ENCODE measurements at regions not wholly inside any gene's neighbourhood (a gene's known extent, or its start where the extent isn't known, plus 50 kb on each side); places are given as distances from the start of the nearest gene placed in this dataset.
"Not testable (repeated sequence)": the region's sequence is repeated elsewhere in the genome, so short reads cannot be mapped to it uniquely, and the experiment has no call there.

DNA sequence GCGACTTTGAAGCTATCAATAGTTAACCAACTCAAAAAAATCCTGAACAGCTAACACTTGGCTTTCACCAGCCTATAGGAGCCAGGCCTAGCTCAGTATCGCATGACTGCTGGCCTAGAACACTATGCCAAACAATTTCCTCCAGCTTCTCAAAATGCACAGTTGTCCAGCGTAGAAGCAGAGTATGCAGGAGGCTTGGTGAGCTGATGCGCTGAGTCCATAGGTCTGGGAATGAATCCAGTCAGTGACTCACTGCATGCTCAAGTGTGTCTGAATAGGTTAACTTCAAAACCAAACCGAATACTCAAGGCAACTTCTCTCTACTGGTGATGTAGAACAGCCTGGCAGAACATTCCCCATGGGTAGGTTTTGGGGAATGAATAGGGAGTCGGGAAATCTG lies 201.8 kb upstream of the IRF2BP2 start:
- not testable (repeated sequence) for DNase-seq (ENCODE audit: low read depth in 2 of 3, low spot score in 2 of 3)

DNA sequence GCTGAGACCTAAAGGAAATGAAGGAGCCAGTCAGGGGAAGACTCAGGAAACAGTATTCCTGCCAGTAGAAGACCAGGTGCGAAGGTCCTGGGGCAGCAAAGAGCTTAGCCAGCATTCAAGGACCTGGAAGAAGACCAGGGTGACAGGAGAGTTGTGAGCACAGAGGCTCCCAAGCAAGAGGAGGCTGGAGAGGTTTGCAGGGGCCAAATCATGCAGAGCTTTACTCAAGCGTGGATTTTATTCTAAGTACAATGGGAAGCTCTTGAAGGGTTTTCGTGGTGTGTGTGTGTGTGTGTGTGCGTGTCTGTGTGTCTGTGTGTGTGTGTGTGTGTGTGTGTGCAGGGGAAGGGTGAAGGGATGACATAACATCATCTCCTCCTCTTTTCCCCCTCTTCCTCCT lies 200.7 kb upstream of the IRF2BP2 start:
- not testable (repeated sequence) for DNase-seq (ENCODE audit: low read depth in 2 of 3, low spot score in 2 of 3)

DNA sequence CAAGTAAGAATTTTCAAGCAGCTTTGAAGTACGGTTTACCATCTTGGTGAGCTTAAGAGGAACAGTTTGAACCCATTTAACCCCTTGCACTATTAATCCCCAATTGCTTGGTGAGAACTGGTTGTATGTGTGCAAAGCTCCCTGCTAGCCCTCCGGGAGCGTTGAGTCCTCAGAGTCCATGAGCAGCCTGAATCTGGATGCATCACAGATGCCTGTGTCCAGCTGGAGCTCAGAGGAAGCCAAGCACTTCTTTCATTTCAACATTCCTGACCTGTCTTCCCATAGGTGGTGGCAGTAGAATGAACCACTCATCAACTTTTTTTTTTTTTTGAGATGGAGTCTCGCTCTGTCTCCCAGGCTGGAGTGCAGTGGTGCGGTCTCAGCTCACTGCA lies 199.9 kb upstream of the IRF2BP2 start:
- DNase-seq (ENCODE audit: low read depth in 2 of 3, low spot score in 2 of 3): not testable (repeated sequence)

DNA sequence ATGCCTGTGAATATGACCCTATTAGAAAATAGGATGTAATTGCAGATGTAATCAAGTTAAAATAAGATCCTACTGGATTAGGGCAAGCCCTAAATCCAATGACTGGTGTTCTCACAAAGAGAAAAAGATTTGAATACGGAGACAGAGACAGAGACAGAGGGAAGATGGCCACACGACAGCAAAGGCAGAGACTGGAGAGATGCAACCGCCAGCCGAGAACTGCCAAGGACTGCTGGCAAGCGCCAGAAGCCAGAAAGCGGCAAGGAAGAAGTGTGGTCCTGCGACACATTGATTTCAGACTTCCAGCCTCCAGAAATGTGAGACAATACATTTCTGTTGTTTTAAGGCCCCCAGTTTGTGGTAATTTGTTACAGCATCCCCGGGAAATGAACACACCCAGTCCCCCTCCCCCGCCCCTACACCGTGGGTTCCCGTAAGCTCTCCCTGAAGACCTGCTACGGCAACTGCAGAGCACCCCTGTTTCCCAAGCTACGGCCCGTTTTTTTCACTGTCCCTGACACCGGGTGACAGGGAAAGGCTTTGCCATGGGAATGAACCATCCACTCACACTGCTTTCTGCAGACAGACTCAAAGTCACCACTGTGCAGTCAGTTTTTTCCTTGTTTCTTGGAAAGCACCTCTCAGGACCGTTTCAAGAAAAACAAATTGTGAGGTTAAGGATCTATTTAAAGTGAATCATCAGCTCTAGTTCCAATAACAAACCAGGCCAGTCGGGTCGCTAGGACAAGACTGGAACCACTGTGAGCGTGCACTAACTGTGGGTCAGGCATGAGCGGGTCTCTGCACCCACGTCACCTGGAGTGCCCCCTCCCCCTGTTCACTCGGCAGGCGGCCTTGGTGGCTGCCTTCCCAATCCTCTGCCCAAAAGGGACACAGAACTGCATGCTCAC lies 199.2 kb upstream of the IRF2BP2 start:
- not testable (repeated sequence) for DNase-seq (ENCODE audit: low read depth in 2 of 3, low spot score in 2 of 3)

GRCh38 chr1:234808459-234808858 lies 198.5 kb upstream of the IRF2BP2 start:
- not testable (repeated sequence) for DNase-seq (ENCODE audit: low read depth in 2 of 3, low spot score in 2 of 3)

GRCh38 chr1:234807705-234808104 lies 197.7 kb upstream of the IRF2BP2 start:
- DNase-seq (ENCODE audit: low read depth in 2 of 3, low spot score in 2 of 3): not testable (repeated sequence)

- DNase-seq (ENCODE audit: low read depth in 2 of 3, low spot score in 2 of 3): not testable (repeated sequence)
Measured at GRCh38 chr1:234802586-234802985, 192.6 kb upstream of the IRF2BP2 start.

DNA sequence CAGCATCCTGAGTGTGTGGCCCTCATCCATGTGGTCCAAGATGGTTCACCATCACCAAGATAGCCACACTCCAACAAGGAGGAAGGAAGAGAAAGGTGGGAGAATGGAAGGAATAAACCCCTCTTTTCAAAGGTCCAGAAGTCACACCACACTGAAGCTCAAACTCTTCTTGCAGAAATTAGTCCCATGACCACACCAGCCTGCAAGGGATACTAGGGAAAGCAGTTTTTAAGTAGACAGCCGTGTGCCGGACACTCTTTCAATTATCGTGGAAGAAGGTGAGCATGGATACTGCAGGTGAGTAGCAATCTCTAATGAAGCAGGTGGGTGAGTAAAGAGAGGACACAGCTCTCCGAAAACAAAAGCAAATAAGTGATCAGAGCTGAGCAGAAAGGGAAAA lies 191.7 kb upstream of the IRF2BP2 start:
- not testable (repeated sequence) for DNase-seq (ENCODE audit: low read depth in 2 of 3, low spot score in 2 of 3)

- DNase-seq (ENCODE audit: low read depth in 2 of 3, low spot score in 2 of 3): not testable (repeated sequence)
Measured at GRCh38 chr1:234801147-234801546, 191.2 kb upstream of the IRF2BP2 start.

- not testable (repeated sequence) for DNase-seq (ENCODE audit: low read depth in 2 of 3, low spot score in 2 of 3)
Measured at GRCh38 chr1:234800563-234800962, 190.6 kb upstream of the IRF2BP2 start.

GRCh38 chr1:234799021-234799689 lies 189.2 kb upstream of the IRF2BP2 start:
- not testable (repeated sequence) for DNase-seq (ENCODE audit: low read depth in 2 of 3, low spot score in 2 of 3)

DNA sequence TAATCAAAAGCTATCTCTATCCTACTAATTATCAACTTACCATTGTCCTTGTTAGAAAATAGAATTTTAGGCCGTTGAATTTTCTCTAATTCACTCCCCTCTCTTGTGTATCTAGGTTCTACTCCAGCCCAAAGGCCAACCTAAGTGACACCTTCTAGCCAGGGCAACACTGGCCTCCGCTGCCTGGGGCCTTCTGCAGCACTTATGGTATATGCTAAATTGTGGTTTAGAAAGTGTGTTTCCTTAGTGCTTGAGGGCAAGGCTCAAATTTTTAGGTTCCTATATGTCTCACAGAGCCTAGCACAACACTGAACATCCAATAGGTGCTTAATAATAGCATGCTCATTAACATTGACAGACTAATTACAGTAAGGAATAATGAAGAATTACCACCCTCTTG lies 187.2 kb upstream of the IRF2BP2 start:
- DNase-seq (ENCODE audit: low read depth in 2 of 3, low spot score in 2 of 3): not testable (repeated sequence)

DNA sequence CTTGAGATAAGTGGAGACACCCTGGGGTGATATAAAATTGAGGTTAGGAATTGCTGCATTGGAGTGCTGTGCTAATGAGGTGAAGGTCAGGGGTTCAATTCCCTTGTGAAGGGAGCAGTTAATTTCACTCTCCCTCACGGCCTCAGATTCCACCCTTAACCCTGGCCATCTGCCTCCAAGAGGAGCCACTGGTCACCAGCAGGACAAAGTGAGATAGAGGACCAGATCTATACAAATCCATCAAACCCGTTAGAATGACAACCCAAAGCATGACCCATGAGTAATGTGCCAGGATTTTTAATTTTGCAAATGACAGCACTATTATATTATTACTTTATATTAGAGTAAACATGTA lies 186.4 kb upstream of the IRF2BP2 start:
- not testable (repeated sequence) for DNase-seq (ENCODE audit: low read depth in 2 of 3, low spot score in 2 of 3)

- DNase-seq (ENCODE audit: low read depth in 2 of 3, low spot score in 2 of 3): not testable (repeated sequence)
Measured at GRCh38 chr1:234795711-234796437, 185.9 kb upstream of the IRF2BP2 start.

GRCh38 chr1:234795007-234795406 lies 185.0 kb upstream of the IRF2BP2 start:
- not testable (repeated sequence) for DNase-seq (ENCODE audit: low read depth in 2 of 3, low spot score in 2 of 3)

DNA sequence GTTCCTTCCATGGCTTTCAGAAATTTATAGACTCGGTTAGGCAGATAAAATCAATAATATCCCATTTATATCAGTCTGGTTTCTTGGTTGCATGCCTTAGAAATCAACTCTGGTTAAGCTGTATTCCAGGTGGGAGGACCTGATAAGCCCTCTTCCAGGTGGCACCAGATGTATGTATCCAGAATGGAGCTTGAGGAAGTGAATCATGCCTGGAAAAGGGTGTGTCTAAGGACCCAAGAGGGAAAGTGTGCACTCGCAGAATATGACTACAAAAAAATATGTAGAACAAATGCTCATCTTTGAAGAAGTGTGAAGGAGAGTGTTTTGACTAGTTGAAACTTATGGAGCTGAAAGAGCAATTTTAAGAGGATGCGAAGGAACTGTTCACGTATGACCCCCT lies 184.5 kb upstream of the IRF2BP2 start:
- not testable (repeated sequence) for DNase-seq (ENCODE audit: low read depth in 2 of 3, low spot score in 2 of 3)

DNA sequence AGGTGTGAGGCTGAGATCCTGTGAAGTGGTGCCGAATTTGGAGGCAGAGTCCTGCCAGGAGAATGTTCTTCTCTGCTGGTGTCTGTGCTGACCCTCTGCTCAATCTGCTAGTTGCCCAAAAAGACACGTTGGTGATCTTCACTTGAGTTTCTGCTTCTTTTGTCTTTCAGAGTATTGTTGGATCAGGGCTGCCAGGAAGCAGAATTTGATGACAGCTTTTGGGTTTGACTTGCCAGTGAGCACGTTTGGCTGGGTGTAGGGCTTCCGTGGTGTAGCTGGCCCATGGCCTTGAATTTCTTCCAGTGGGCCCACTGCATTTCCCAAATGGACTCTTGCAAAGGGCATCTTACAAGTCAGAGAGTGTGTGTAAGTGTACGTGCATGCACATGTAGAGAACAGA lies 183.9 kb upstream of the IRF2BP2 start:
- not testable (repeated sequence) for DNase-seq (ENCODE audit: low read depth in 2 of 3, low spot score in 2 of 3)

DNA sequence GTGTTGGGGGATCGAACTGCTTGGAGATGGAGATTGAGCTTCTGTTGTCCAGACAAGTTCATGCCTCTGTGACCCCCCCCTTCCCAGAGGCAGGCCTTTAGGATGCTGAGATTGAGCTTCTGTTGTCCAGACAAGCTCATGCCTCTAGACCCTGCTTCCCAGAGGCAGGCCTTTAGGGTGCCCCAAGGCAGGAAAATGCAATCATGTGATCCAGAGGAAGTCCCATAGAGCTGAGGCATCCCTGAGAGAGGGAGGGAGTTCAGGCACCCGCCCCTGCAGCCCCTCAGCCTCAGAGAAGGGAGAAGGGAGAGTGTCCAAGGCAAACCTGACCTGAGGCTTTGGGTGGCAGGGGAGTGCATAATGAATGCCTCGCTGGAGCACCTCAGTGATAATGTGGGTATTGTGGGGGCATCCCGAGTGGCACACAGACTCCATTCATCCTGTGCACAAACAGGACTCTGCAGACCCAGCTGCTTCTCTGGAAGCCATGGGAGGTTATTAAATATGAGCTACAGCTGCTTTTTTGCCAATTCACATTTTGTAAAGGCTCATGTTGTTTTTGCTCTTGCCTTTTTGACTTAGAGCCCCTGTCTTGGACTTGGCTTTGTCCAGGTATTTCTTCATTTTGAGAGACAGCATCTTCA lies 182.4 kb upstream of the IRF2BP2 start:
- DNase-seq (ENCODE audit: low read depth in 2 of 3, low spot score in 2 of 3): not testable (repeated sequence)

DNA sequence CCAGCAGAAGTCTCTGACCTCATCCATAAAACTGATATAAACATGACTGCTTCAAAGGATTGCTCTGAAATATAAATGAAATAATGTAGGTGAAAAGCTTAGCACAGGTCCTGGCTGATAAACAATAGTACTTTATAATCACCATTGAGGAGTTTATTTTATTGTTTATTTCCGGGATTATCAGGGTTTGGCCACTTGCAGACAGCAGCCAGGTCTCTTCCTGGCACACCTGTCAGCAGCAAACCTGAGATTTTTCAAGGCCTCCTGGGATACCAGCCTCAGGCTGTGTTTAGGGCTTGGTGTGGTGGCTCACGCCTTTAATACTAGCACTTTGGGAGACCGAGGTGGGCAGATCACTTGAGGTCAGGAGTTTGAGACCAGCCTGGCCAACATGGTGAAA lies 181.6 kb upstream of the IRF2BP2 start:
- DNase-seq (ENCODE audit: low read depth in 2 of 3, low spot score in 2 of 3): not testable (repeated sequence)

DNA sequence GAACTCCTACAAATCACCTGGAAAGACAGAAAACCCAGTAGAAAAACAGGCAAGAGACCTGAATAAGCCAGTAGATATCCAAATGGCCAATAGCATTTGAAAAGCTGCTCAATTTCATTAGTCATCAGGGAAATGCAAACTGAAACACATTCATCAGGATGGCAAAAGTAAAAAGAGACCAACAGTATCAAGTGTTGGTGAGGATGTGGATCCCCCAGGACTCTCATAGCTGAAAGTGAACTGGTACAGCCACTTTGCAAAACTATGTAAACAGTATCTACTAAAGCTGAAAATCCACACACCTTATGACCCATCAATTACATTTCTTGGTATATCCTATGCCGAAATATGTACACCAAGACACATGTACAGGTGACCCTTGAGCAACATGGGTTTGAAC lies 180.4 kb upstream of the IRF2BP2 start:
- DNase-seq (ENCODE audit: low read depth in 2 of 3, low spot score in 2 of 3): not testable (repeated sequence)
